Kidney (tissue), 13 donors: ENCODE measurements at regions not wholly inside any gene's neighbourhood (a gene's known extent, or its start where the extent isn't known, plus 50 kb on each side); places are given as distances from the start of the nearest gene placed in this dataset.
"Not testable (repeated sequence)": the region's sequence is repeated elsewhere in the genome, so short reads cannot be mapped to it uniquely, and the experiment has no call there.

Source experiments
- DNase-seq, 5 donors: peaks; one replicate each; pipeline ENCODE4 v3.0.0-alpha.2; 2013 to 2020
- FAIRE-seq: peaks from 2 replicates; lab custom pipeline; 2012; peaks lifted over from hg19 to GRCh38; lab: Jason Lieb, UNC
- H3K27ac ChIP-seq, 2 donors: one replicate each; pipeline ENCODE4 v1.7.0; 2013; ENCODE audit warnings: low read depth in 2 of 2, low read length in 2 of 2, inconsistent platforms in 1 of 2
- H3K27me3 ChIP-seq: one replicate; pipeline ENCODE4 v1.7.1; 2013; ENCODE audit warnings: low read length, inconsistent platforms; ENCODE audit not compliant: control insufficient read depth, insufficient read depth
- H3K36me3 ChIP-seq, 3 donors: one replicate each; pipeline versions ENCODE4 v1.7.0 to v1.7.1; 2013; ENCODE audit warnings: low read length in 3 of 3, control low read depth in 1 of 3, inconsistent platforms in 1 of 3; ENCODE audit not compliant: insufficient read depth in 3 of 3, control insufficient read depth in 2 of 3
- H3K4me1 ChIP-seq, 3 donors: one replicate each; pipeline versions ENCODE4 v1.7.0 to v1.7.1; 2013; ENCODE audit warnings: low read length in 3 of 3, inconsistent platforms in 1 of 3, low read depth in 1 of 3; ENCODE audit not compliant: control insufficient read depth in 2 of 3, insufficient read depth in 2 of 3
- H3K4me3 ChIP-seq, 3 donors: one replicate each; pipeline versions ENCODE4 v1.7.0 to v1.8.1; 2013; ENCODE audit warnings: low read length in 3 of 3, control low read depth in 1 of 3, inconsistent platforms in 1 of 3
- H3K9ac ChIP-seq, 3 donors: one replicate each; pipeline versions ENCODE4 v1.7.0 to v1.7.1; 2013; ENCODE audit warnings: low read length in 3 of 3, control low read depth in 1 of 3, inconsistent platforms in 1 of 3
- H3K9me3 ChIP-seq, 3 donors: one replicate each; pipeline versions ENCODE4 v1.7.0 to v1.7.1; 2013; ENCODE audit warnings: low read length in 3 of 3, control low read depth in 1 of 3, inconsistent platforms in 1 of 3; ENCODE audit not compliant: control insufficient read depth in 2 of 3, insufficient read depth in 1 of 3
- CTCF ChIP-seq: IDR thresholded peaks from 3 replicates; pipeline ENCODE4 v1.5.1; 2012; ENCODE audit warnings: mild to moderate bottlenecking, moderate library complexity, borderline replicate concordance; ENCODE audit not compliant: insufficient read depth; ENCODE audit errors: extremely low read depth
- intact Hi-C: fragments of 100-400 bp; cut with DNase I; formaldehyde crosslinking; loops from one replicate; pipeline ENCODE4 v1.11.1; 2022
- donor health status: control.
- donor health status: control.
- donor health status: control.
- donor health status: control.
- donor health status: control.
- donor health status: DM: yes; HTN: yes; CAD: no.
- donor health status: Normal renal cell carcinoma (clear cell type).

DNA sequence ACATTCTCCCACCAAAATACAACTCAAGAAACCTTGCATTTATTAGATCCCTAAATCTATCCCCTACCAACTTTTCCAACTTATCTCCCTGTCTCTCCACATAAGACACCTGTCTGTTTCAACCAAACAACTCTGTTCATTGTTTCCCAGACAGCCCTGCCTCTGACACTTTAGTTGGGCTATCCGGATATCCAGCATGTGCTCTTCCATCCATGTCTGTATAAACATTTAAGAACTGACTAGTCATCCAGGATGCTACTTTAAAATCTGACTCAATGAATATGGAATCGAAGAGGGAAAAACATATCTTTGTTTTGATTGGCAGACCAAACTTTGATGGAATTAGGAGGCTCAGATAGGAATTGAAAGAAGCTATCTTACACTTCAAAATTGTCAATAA, 143.2 kb upstream of the DCAF8L1 start:
- H3K9me3 ChIP-seq: no peaks in the 10 kb centered on the region
- intact Hi-C loops: no loop called here
- TF ChIP-seq CTCF: no peak
- H3K36me3 ChIP-seq: no peaks in the 10 kb centered on the region
- no peaks in the 10 kb centered on the region for H3K4me1 ChIP-seq
- DNase-seq (peak in 1 of 5 donors; percentile 11), FAIRE-seq (no peak)
- no peak overlapping the region for H3K4me3 ChIP-seq
- H3K27me3 ChIP-seq: no peaks in the 10 kb centered on the region
- no peak overlapping the region for H3K27ac ChIP-seq
- H3K9ac ChIP-seq: no peak overlapping the region

DNA sequence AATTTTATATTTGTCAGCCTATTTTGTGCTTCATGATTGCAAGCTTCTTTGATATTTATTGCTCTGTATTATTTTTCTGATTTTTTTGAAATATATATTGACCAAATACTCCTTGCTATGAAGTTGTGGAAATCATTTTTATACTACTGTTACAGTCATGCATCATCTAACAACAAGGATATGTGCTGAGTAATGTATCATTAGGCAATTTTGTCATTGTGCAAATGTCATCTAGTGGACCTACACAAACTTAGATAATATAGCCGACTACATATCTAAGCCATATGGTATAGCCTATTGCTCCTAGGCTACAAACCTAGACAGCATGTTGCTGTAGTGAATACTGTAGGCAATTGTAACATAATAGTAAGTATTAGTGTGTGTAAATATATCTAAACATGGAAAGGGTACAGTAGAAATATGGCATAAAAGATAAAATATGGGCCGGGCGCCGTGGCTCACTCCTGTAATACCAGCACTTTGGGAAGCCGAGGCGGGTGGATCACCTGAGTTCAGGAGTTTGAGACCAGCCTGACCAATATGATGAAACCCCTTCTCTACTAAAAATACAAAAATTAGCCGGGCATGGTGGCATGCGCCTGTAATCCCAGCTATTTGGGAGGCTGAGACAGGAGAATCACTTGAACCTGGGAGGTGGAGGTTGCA, 139.5 kb upstream of the DCAF8L1 start:
- H3K4me1 ChIP-seq, DNase-seq, H3K27ac ChIP-seq, FAIRE-seq, H3K4me3 ChIP-seq, intact Hi-C loops, H3K36me3 ChIP-seq, H3K27me3 ChIP-seq, H3K9me3 ChIP-seq, H3K9ac ChIP-seq: not testable (repeated sequence)

GRCh38 chrX:28120072-28120471, 138.8 kb upstream of the DCAF8L1 start:
- H3K36me3 ChIP-seq: no peaks in the 10 kb centered on the region
- no peaks in the 10 kb centered on the region for H3K4me1 ChIP-seq
- H3K4me3 ChIP-seq: no peak overlapping the region
- intact Hi-C loops: no loop called here
- no peaks in the 10 kb centered on the region for H3K9me3 ChIP-seq
- H3K9ac ChIP-seq: no peak overlapping the region
- no peak for DNase-seq
- no peak for TF ChIP-seq CTCF
- H3K27ac ChIP-seq: no peak overlapping the region
- FAIRE-seq: no peak
- H3K27me3 ChIP-seq: no peaks in the 10 kb centered on the region

DNA sequence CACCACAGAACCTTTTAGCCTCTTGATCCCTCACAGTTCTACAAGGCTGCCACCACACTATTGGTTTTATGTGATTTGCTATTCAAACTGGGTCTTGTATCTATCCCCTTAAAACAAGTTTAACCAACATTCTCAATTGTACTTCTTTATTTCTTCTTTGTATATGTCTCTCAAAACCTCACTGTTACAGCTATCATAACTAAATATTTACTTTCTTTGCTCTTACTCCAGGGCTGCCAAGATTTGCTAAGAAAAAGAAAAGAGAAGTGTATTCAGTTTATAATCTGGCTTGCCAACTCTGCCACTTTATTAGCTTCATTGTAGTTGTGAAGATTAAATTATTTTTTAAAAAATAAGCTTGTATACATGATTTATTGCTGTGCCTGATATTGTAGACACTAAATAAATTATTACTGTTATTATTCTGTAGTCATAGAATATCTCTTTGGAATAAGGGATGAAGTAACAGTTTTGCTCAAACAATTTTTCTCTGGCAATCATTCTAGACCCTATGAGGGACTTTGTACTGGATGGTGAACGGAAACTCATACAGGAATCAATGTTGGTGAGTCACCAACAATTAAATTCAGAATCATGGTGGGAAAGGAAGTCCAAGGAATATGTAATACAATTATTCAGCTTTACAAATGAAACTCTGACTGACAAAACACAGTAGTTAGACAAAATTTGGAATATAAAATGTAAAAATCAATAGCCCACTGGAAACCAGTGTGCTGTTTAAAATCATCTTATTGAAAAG, 127.1 kb upstream of the DCAF8L1 start:
- H3K27me3 ChIP-seq: no peaks in the 10 kb centered on the region
- H3K4me3 ChIP-seq: no peak overlapping the region
- H3K9ac ChIP-seq: no peak overlapping the region
- FAIRE-seq (no peak), DNase-seq (no peak)
- H3K27ac ChIP-seq: no peak overlapping the region
- no peaks in the 10 kb centered on the region for H3K36me3 ChIP-seq
- intact Hi-C loops: no loop called here
- TF ChIP-seq CTCF: no peak
- no peaks in the 10 kb centered on the region for H3K9me3 ChIP-seq
- H3K4me1 ChIP-seq: no peaks in the 10 kb centered on the region
